GM23338 (cell line): ENCODE measurements at regions not wholly inside any gene's neighbourhood (a gene's known extent, or its start where the extent isn't known, plus 50 kb on each side); places are given as distances from the start of the nearest gene placed in this dataset.

Source experiments
- ATAC-seq: fragments of 200-7000 bp; cut with Tn5 transposase; 3 replicates; pipeline ENCODE4 v1.9.1; 2020
- DNase-seq: peaks from one replicate; pipeline ENCODE4 v3.0.0-alpha.2; 2015; ENCODE audit warnings: low spot score
- H2AFZ ChIP-seq: fragments of 200-600 bp; sonication (generic); 2 replicates; pipeline ENCODE4 v1.8.0; 2016; ENCODE audit warnings: antibody characterized with exemption, mild to moderate bottlenecking, moderate library complexity
- H3F3A ChIP-seq: fragments of 200-600 bp; sonication (generic); replicated peaks from 2 replicates; pipeline ENCODE4 v1.8.0; 2017; ENCODE audit warnings: antibody characterized with exemption, mixed run types, low read depth
- H3K27ac ChIP-seq: fragments of 200-600 bp; sonication (generic); 2 replicates; pipeline ENCODE4 v1.6.1; 2016; ENCODE audit warnings: low read depth
- H3K27me3 ChIP-seq: fragments of 200-600 bp; sonication (generic); 2 replicates; pipeline ENCODE4 v1.8.0; 2016; ENCODE audit warnings: mild to moderate bottlenecking, mixed run types, moderate library complexity; ENCODE audit not compliant: insufficient read depth
- H3K36me3 ChIP-seq: fragments of 200-600 bp; sonication (generic); 2 replicates; pipeline ENCODE4 v1.8.0; 2016; ENCODE audit warnings: mild to moderate bottlenecking; ENCODE audit not compliant: insufficient read depth
- H3K4me1 ChIP-seq: fragments of 200-600 bp; sonication (generic); 2 replicates; pipeline ENCODE4 v1.8.0; 2016; ENCODE audit warnings: mild to moderate bottlenecking, moderate library complexity; ENCODE audit not compliant: insufficient read depth
- H3K4me2 ChIP-seq: fragments of 200-600 bp; sonication (generic); 2 replicates; pipeline ENCODE4 v1.7.1; 2017; ENCODE audit warnings: mixed run types
- H3K4me3 ChIP-seq: fragments of 200-600 bp; sonication (generic); 2 replicates; pipeline ENCODE4 v1.6.1; 2016; ENCODE audit warnings: mixed run types
- H3K79me2 ChIP-seq: fragments of 200-600 bp; sonication (generic); replicated peaks from 2 replicates; pipeline ENCODE4 v1.8.0; 2017; ENCODE audit warnings: mild to moderate bottlenecking; ENCODE audit not compliant: insufficient read depth
- H3K9me2 ChIP-seq: fragments of 200-600 bp; sonication (generic); 2 replicates; pipeline ENCODE4 v1.8.0; 2017; ENCODE audit not compliant: insufficient read depth
- H4K20me1 ChIP-seq: fragments of 200-600 bp; sonication (generic); replicated peaks from 2 replicates; pipeline ENCODE4 v1.8.0; 2017; ENCODE audit warnings: mild to moderate bottlenecking; ENCODE audit not compliant: insufficient read depth
- H3K27ac Mint-ChIP-seq: 2 replicates; pipeline ENCODE4 v1.8.0; 2020; ENCODE audit warnings: inconsistent platforms, mild to moderate bottlenecking, moderate library complexity, mixed read lengths
- H3K27me3 Mint-ChIP-seq: 3 replicates; pipeline ENCODE4 v1.8.0; 2022; ENCODE audit warnings: low read depth, mild to moderate bottlenecking, moderate library complexity, mixed read lengths, inconsistent platforms; ENCODE audit not compliant: insufficient read depth, poor library complexity
- H3K36me3 Mint-ChIP-seq: 3 replicates; pipeline ENCODE4 v1.8.0; 2021; ENCODE audit warnings: low read depth, mild to moderate bottlenecking, inconsistent platforms, moderate library complexity, mixed read lengths
- H3K4me1 Mint-ChIP-seq: 3 replicates; pipeline ENCODE4 v1.8.0; 2020; ENCODE audit warnings: mild to moderate bottlenecking, inconsistent platforms, mixed read lengths
- H3K4me3 Mint-ChIP-seq: 3 replicates; pipeline ENCODE4 v1.8.0; 2021; ENCODE audit warnings: moderate library complexity, mild to moderate bottlenecking, inconsistent platforms, mixed read lengths
- H3K9me3 Mint-ChIP-seq: 3 replicates; pipeline ENCODE4 v1.8.0; 2020; ENCODE audit warnings: moderate library complexity, mild to moderate bottlenecking, inconsistent platforms, mixed read lengths
- CREB1 ChIP-seq: fragments of 250-450 bp; sonication (Bioruptor Pico); IDR thresholded peaks from 2 replicates; pipeline ENCODE4 v1.5.0; 2020; ENCODE audit warnings: low read depth, mild to moderate bottlenecking, moderate library complexity
- CTCF ChIP-seq, 2 experiments: fragments of 200-600 bp in 1 of 2; sonication (generic) in 1 of 2; conservative IDR thresholded peaks; 2 replicates each; pipeline versions ENCODE4 v1.5.1 to v1.6.1; 2016 to 2017; ENCODE audit warnings: antibody characterized with exemption in 2 of 2, low read depth in 2 of 2, mild to moderate bottlenecking in 2 of 2, moderate library complexity in 1 of 2
- ETS1 ChIP-seq: IDR thresholded peaks from 2 replicates; pipeline ENCODE4 v1.6.1; 2016; ENCODE audit warnings: antibody characterized with exemption
- EZH2 ChIP-seq: fragments of 200-600 bp; sonication (generic); IDR thresholded peaks from one replicate; pipeline ENCODE4 v1.8.0; 2017; ENCODE audit warnings: antibody characterized with exemption, mild to moderate bottlenecking, low read depth; ENCODE audit not compliant: unreplicated experiment
- EZH2phosphoT487 ChIP-seq: fragments of 200-600 bp; sonication (generic); IDR thresholded peaks from one replicate; pipeline ENCODE4 v1.8.1; 2018; ENCODE audit warnings: antibody characterized with exemption; ENCODE audit not compliant: unreplicated experiment
- JUNB ChIP-seq: IDR thresholded peaks from one replicate; pipeline ENCODE4 v1.6.1; 2016; ENCODE audit warnings: antibody characterized with exemption; ENCODE audit not compliant: unreplicated experiment
- NANOG ChIP-seq: IDR thresholded peaks from 2 replicates; pipeline ENCODE4 v1.6.1; 2016; ENCODE audit warnings: antibody characterized with exemption, borderline replicate concordance
- POLR2AphosphoS5 ChIP-seq: IDR thresholded peaks from 2 replicates; pipeline ENCODE4 v1.6.1; 2016; ENCODE audit warnings: antibody characterized with exemption, low read depth
- REST ChIP-seq: IDR thresholded peaks from one replicate; pipeline ENCODE4 v1.6.1; 2018; ENCODE audit warnings: antibody characterized with exemption; ENCODE audit not compliant: unreplicated experiment
- STAT1 ChIP-seq: IDR thresholded peaks from one replicate; pipeline ENCODE4 v1.6.1; 2016; ENCODE audit warnings: antibody characterized with exemption; ENCODE audit not compliant: unreplicated experiment
- ZNF114 ChIP-seq: fragments of 250-450 bp; sonication (Bioruptor Pico); IDR thresholded peaks from 2 replicates; pipeline ENCODE4 v1.5.0; 2020; ENCODE audit warnings: mild to moderate bottlenecking, moderate library complexity
- ZNF331 ChIP-seq: fragments of 250-450 bp; sonication (Bioruptor Pico); IDR thresholded peaks from 2 replicates; pipeline ENCODE4 v1.5.0; 2020; ENCODE audit warnings: low read depth, mild to moderate bottlenecking, moderate library complexity
- ZNF462 ChIP-seq: fragments of 250-450 bp; sonication (Bioruptor Pico); IDR thresholded peaks from 2 replicates; pipeline ENCODE4 v1.5.0; 2020; ENCODE audit warnings: mild to moderate bottlenecking, moderate library complexity

DNA sequence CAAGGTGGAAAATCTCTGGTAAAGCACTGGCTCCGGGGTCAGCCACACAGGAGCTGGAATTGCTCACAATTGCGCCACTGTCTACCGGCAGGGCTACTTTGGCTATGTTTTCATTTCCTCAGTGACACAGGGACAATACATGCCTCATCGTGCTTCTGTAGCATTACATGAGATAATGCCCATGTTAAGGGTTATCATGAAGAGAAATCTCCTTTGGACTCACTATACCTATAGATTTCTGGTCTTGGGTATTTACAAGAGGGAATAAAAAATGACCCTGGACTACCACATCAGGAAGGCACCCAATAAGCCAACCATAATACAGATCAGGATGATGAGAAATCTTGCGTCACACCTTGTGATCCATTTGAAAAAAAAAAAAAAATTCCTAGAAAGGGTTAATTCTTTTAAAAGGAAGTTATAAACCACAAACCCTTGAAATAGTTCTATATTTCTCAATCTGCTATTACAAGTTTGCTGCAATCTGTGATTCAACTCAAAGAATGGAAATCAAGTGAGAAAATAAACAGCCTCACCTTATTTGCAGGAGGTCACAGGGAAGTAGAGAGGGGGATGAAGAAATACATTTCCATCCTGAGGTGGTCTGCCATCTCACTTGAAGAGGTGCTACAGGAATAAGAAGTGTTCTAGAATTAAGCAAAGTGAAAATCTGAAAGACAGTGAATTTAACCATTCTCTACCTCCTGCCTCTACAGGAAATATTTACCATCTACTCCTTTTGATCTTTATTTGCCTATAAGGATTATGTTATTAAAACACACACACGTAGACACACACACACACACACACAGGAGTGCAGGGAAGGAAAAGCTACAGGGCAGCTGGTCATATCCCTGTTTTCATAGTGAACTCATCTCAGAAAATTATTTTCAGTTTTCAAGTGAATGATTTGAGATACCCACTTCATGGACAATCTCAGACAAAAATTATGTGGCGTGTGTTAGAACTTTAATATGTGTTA is 231.3 kb upstream of the CELF2 start:
- no peak for ATAC-seq
- no peak overlapping the region for H3K4me2 ChIP-seq

More for the DNA sequence above, 231.3 kb upstream of the CELF2 start:
- Histone ChIP-seq H2AFZ (no peak overlapping the region), H3K27ac (no peak overlapping the region), H3K79me2 (no peaks in the 10 kb centered on the region), H3F3A (no peaks in the 10 kb centered on the region), H3K4me1 (no peaks in the 10 kb centered on the region), H3K9me2 (no peaks in the 10 kb centered on the region), H3K4me3 (no peak overlapping the region), H4K20me1 (no peaks in the 10 kb centered on the region), H3K36me3 (no peaks in the 10 kb centered on the region), H3K27me3 (no peaks in the 10 kb centered on the region)
- TF ChIP-seq NANOG (no peak), ZNF114 (CRISPR knock-in tag) (no peak), ZNF331 (CRISPR knock-in tag) (no peak), ZNF462 (CRISPR knock-in tag) (no peak), JUNB (no peak), REST (no peak), ETS1 (no peak), POLR2AphosphoS5 (no peak), EZH2phosphoT487 (no peak), EZH2 (no peak), STAT1 (no peak), CREB1 (CRISPR knock-in tag) (no peak), CTCF (conservative IDR thresholded peaks at IDR 0.05; ENCODE audit: low read depth in 2 of 2) (no peak)
- Mint-ChIP-seq H3K4me1 (peaks cover 7% of the 10 kb centered on the region; the same call in 2 of the 3 replicates), H3K36me3 (peaks cover 6% of the 10 kb centered on the region; the same call in 1 of the 3 replicates), H3K9me3 (peaks cover 6% of the 10 kb centered on the region; the same call in 2 of the 3 replicates), H3K27me3 (no peaks in the 10 kb centered on the region), H3K4me3 (no peak overlapping the region), H3K27ac (no peak overlapping the region)
- no peak for DNase-seq
